NCI-H460 (cell line): ENCODE measurements at regions not wholly inside any gene's neighbourhood (a gene's known extent, or its start where the extent isn't known, plus 50 kb on each side); places are given as distances from the start of the nearest gene placed in this dataset.
A peak's percentile ranks its signal among the peaks of the same experiment; 100 is the strongest.

Experiments used
- DNase-seq: peaks from one replicate; pipeline ENCODE4 v3.0.0-alpha.2; 2016; ENCODE audit warnings: low read depth; ENCODE audit errors: extremely low read depth

DNA sequence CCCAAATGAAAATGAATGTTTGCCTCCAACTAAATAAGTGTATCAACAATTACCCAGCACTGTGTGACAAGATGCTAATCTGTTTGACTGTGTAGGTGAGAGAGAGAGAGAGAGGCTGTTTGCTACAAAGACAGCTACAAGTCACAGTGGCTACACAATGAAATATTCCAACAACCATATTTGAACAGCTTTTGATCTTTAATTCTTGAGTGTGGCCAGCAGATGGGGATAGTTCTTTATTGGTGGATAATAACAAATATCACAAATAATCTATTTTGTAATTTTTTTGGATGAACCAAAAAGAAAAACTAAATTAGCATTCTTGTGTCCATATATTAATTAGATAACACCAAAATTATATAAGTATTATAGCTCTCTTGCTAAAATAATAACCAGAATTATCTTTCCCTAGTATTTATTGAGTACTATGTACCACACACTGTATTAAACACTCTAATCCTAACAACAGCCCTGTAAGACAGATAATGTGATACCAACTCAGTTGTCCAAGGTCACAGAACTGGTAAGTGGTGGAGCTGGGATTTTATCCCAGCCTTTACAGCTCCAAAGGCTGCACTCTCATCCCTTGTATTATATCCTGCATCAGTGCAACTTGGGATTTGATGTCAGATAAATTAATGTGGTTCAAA is 61.9 kb upstream of the C3orf80 start:
- peak; percentile 23 for DNase-seq

DNA sequence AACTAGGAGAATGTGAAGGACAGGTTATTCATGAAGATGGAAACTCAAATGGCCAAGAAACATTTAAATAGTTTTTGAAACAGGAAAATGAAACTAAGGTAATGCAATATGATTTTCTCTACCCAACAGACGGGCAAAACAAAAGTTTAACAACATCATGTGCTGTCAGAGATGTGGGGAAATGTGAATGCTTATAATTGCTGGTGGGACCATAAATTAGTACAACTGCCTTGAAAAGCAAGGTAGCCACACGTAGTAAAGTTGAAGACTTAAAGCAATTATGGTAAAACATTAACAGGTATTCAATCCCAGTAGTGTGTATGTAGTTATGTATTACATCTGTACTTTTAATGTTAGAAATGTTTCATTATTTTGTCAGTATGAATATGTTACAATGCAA is 57.0 kb upstream of the C3orf80 start:
- no peak for DNase-seq

GRCh38 chr3:160169139-160169976 is 55.9 kb upstream of the C3orf80 start:
- no peak for DNase-seq

GRCh38 chr3:160170409-160171370 is 54.5 kb upstream of the C3orf80 start:
- DNase-seq = no peak

DNA sequence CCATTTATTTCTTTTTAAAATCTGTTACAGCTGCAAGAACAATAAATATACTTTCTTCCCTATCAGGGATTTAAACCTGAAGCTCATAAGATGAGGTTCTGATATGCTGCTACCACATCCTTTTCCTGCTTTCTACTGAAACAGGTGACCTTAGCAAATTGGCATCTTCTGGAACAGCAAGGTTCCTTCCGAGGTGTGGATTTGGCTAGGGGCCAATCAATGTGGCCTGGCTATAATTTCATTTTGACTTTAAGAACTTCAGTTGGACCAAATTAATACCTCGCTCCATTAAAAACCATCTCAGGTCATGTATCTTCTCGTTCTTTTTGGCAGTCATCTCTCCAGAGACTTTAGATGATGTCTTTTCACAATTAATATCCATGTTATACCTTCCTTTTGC is 53.4 kb upstream of the C3orf80 start:
- no peak for DNase-seq

GRCh38 chr3:160174621-160175020 is 50.6 kb upstream of the C3orf80 start:
- DNase-seq = no peak
